ENCODE measurements at regions not wholly inside any gene's neighbourhood (a gene's known extent, or its start where the extent isn't known, plus 50 kb on each side); places are given as distances from the start of the nearest gene placed in this dataset.

GRCh38 chr10:129099486-129099885 is 367.6 kb upstream of the MGMT start:
- ChIA-PET CTCF (no interaction called here), POLR2A (no interaction called here)
- Histone ChIP-seq H3K9me3 (ENCODE audit: control insufficient read depth, insufficient read depth, low read length) (peaks cover 45% of the 10 kb centered on the region), H3K27me3 (ENCODE audit: control insufficient read depth, insufficient read depth, low read length) (no peaks in the 10 kb centered on the region), H3K4me3 (ENCODE audit: low read depth, low read length) (no peak overlapping the region), H3K27ac (ENCODE audit: low read depth, low read length) (no peak overlapping the region)
- DNase-seq (ENCODE audit: low read depth, low spot score) = no peak
- TF ChIP-seq CTCF (IDR thresholded peaks at IDR 0.05; ENCODE audit: low read depth, low read length) = no peak

- no peak for DNase-seq (ENCODE audit: low read depth, low spot score)
- Histone ChIP-seq H3K9me3 (ENCODE audit: control insufficient read depth, insufficient read depth, low read length) (peaks cover 49% of the 10 kb centered on the region), H3K27ac (ENCODE audit: low read depth, low read length) (no peak overlapping the region), H3K27me3 (ENCODE audit: control insufficient read depth, insufficient read depth, low read length) (no peaks in the 10 kb centered on the region), H3K4me3 (ENCODE audit: low read depth, low read length) (no peak overlapping the region)
- TF ChIP-seq CTCF (IDR thresholded peaks at IDR 0.05; ENCODE audit: low read depth, low read length) = no peak
- ChIA-PET CTCF (no interaction called here), POLR2A (no interaction called here)
Measured at GRCh38 chr10:129099992-129100391, 367.0 kb upstream of the MGMT start.

- POLR2A ChIA-PET = no interaction called here
- Histone ChIP-seq H3K27ac (ENCODE audit: low read depth, low read length) (no peak overlapping the region), H3K27me3 (ENCODE audit: control insufficient read depth, insufficient read depth, low read length) (no peaks in the 10 kb centered on the region), H3K9me3 (ENCODE audit: control insufficient read depth, insufficient read depth, low read length) (peaks cover 49% of the 10 kb centered on the region), H3K4me3 (ENCODE audit: low read depth, low read length) (no peak overlapping the region)
- DNase-seq (ENCODE audit: low read depth, low spot score) = no peak
- no peak for TF ChIP-seq CTCF (IDR thresholded peaks at IDR 0.05; ENCODE audit: low read depth, low read length)
- CTCF ChIA-PET = no interaction called here
Measured at GRCh38 chr10:129101232-129101980, 365.6 kb upstream of the MGMT start.

GRCh38 chr10:129102906-129103693 is 363.9 kb upstream of the MGMT start:
- CTCF ChIA-PET = no interaction called here
- H3K4me3 ChIP-seq (ENCODE audit: low read depth, low read length) = no peak overlapping the region
- TF ChIP-seq CTCF (IDR thresholded peaks at IDR 0.05; ENCODE audit: low read depth, low read length) = no peak
- peaks cover 53% of the 10 kb centered on the region for H3K9me3 ChIP-seq (ENCODE audit: control insufficient read depth, insufficient read depth, low read length)
- POLR2A ChIA-PET = no interaction called here
- no peak overlapping the region for H3K27ac ChIP-seq (ENCODE audit: low read depth, low read length)
- no peak for DNase-seq (ENCODE audit: low read depth, low spot score)
- no peaks in the 10 kb centered on the region for H3K27me3 ChIP-seq (ENCODE audit: control insufficient read depth, insufficient read depth, low read length)
